Lower lobe of right lung (tissue), 2 donors: ENCODE measurements at regions not wholly inside any gene's neighbourhood (a gene's known extent, or its start where the extent isn't known, plus 50 kb on each side); places are given as distances from the start of the nearest gene placed in this dataset.

Source experiments
- ATAC-seq, 2 donors: fragments of 200-7000 bp; cut with Tn5 transposase; one replicate each; pipeline ENCODE4 v1.9.1; 2020 to 2022; ENCODE audit warnings: mild to moderate bottlenecking in 2 of 2, moderate library complexity in 2 of 2
- DNase-seq: peaks from one replicate; pipeline ENCODE4 v3.0.0-alpha.2; 2020
- H3K27ac ChIP-seq: fragments of 200-600 bp; one replicate; pipeline ENCODE4 v1.8.0; 2022
- H3K27me3 ChIP-seq: fragments of 200-600 bp; one replicate; pipeline ENCODE4 v1.8.0; 2022; ENCODE audit warnings: low read depth
- H3K36me3 ChIP-seq: fragments of 200-600 bp; one replicate; pipeline ENCODE4 v1.8.0; 2022; ENCODE audit warnings: mild to moderate bottlenecking
- H3K4me1 ChIP-seq: fragments of 200-600 bp; one replicate; pipeline ENCODE4 v1.8.0; 2022
- H3K4me3 ChIP-seq: fragments of 200-600 bp; one replicate; pipeline ENCODE4 v1.8.0; 2022; ENCODE audit warnings: mild to moderate bottlenecking
- H3K9me3 ChIP-seq: fragments of 200-600 bp; one replicate; pipeline ENCODE4 v1.8.0; 2022
- intact Hi-C: fragments of 100-400 bp; cut with DNase I; formaldehyde crosslinking; loops from one replicate; pipeline ENCODE4 v1.11.0; 2022
- TF ChIP-seq, protein P1 (sequence below): fragments of 200-600 bp; IDR thresholded peaks from one replicate; pipeline ENCODE4 v1.8.0; 2022; ENCODE audit warnings: antibody characterized with exemption, mild to moderate bottlenecking
- donor health status: DM: no; HTN: yes; CAD: no; lungs with severe emphysema.

DNA sequence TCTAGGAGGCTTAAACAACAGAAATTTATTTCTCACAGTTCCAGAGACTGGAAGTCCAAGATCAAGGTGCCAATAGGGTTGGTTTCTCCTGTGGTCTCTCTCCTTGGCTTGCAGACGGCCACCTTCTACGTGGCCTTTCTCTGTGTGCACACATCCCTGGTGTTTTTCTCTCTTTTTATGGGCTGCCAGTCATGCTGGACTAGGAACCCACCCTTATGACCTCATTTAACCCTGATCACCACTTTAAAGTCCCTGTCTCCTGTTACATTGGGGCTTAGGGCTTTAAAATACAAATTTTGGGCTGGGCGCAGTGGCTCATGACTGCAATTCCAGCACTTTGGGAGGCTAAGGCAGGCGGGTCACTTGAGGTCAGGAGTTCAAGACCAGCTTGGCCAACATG lies 157.1 kb downstream of the TLE1 start:
- H3K9me3 ChIP-seq = no peaks in the 10 kb centered on the region
- no peaks in the 10 kb centered on the region for H3K36me3 ChIP-seq
- no peak overlapping the region for H3K27ac ChIP-seq
- TF ChIP-seq, protein P1, sequence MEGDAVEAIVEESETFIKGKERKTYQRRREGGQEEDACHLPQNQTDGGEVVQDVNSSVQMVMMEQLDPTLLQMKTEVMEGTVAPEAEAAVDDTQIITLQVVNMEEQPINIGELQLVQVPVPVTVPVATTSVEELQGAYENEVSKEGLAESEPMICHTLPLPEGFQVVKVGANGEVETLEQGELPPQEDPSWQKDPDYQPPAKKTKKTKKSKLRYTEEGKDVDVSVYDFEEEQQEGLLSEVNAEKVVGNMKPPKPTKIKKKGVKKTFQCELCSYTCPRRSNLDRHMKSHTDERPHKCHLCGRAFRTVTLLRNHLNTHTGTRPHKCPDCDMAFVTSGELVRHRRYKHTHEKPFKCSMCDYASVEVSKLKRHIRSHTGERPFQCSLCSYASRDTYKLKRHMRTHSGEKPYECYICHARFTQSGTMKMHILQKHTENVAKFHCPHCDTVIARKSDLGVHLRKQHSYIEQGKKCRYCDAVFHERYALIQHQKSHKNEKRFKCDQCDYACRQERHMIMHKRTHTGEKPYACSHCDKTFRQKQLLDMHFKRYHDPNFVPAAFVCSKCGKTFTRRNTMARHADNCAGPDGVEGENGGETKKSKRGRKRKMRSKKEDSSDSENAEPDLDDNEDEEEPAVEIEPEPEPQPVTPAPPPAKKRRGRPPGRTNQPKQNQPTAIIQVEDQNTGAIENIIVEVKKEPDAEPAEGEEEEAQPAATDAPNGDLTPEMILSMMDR = no peak
- H3K4me3 ChIP-seq = no peak overlapping the region
- H3K27me3 ChIP-seq = no peaks in the 10 kb centered on the region
- H3K4me1 ChIP-seq = no peaks in the 10 kb centered on the region
- intact Hi-C loops = no loop called here
- ATAC-seq (no peak), DNase-seq (no peak)

DNA sequence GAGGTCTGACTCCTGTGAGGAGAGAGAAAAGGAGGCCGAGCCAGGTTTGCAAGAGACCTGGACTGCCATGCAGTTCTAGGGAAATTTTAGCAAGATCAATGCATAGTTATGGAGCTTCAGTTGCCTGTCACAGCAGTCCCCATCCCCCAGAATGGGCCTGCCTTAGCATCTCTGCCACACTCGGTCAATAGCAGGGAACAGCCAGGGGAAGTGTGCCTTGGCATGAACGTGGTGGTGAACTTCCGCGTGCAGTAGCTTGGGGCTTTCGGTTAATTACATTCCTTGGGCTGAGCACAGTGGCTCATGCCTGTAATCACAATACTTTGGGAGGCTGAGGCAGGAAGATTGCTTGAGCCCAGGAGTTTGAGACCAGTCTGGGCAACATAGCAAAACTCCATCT lies 157.8 kb downstream of the TLE1 start:
- Histone ChIP-seq H3K27me3 (no peaks in the 10 kb centered on the region), H3K4me3 (no peak overlapping the region), H3K9me3 (no peaks in the 10 kb centered on the region), H3K27ac (no peak overlapping the region), H3K36me3 (no peaks in the 10 kb centered on the region), H3K4me1 (no peaks in the 10 kb centered on the region)
- no peak for ATAC-seq
- TF ChIP-seq, protein P1 = no peak
- no peak for DNase-seq
- intact Hi-C loops = no loop called here

DNA sequence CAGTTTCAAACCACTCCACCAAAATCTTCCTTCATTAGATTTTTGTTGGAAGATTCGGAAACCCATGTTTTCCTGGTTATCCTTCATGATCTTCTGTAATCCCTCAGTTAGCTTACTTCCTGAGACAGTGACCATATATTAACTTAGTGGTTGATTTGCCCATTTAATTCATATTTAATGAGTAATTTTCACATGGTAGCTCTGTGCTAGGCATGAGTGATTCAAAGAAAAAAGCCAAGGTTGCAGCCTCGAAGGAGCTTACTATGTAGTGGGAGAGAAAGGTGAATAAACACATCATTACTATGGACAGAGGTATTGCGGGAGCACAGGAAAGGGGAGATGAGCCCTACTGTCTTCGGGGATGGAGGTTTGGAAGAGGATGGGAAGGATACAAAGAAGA lies 158.5 kb downstream of the TLE1 start:
- DNase-seq (no peak), ATAC-seq (no peak)
- Histone ChIP-seq H3K4me1 (no peaks in the 10 kb centered on the region), H3K36me3 (no peaks in the 10 kb centered on the region), H3K9me3 (no peaks in the 10 kb centered on the region), H3K4me3 (no peak overlapping the region), H3K27ac (no peak overlapping the region), H3K27me3 (no peaks in the 10 kb centered on the region)
- TF ChIP-seq, protein P1 = no peak
- intact Hi-C loops = no loop called here

DNA sequence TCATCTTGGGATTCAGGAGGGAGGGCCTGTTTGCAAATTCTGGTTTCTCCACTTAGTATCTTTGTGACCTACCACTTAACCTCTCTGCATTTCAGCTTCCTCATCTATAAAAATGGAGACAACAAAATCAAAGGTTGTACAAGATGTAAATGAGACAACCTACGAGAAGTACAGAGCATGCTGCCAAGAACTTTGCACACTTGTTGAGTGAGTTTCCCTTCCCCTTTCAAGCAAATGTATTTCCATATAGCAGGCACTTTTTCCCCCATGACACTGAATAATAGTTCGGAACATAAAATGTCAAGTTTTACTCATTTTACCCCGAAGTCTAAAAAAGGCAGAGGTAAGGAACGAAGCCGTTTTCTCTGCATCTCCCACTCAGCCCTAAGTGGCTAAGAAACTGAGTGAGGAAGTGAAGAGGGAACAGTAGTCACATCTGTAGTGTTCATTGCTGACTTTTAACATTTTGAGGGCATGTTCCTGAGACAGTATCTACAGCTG lies 159.0 kb downstream of the TLE1 start:
- Histone ChIP-seq H3K36me3 (no peaks in the 10 kb centered on the region), H3K27me3 (no peaks in the 10 kb centered on the region), H3K4me1 (no peaks in the 10 kb centered on the region), H3K27ac (no peak overlapping the region), H3K9me3 (no peaks in the 10 kb centered on the region), H3K4me3 (no peak overlapping the region)
- DNase-seq (no peak), ATAC-seq (no peak)
- TF ChIP-seq, protein P1 = no peak
- intact Hi-C loops = no loop called here

DNA sequence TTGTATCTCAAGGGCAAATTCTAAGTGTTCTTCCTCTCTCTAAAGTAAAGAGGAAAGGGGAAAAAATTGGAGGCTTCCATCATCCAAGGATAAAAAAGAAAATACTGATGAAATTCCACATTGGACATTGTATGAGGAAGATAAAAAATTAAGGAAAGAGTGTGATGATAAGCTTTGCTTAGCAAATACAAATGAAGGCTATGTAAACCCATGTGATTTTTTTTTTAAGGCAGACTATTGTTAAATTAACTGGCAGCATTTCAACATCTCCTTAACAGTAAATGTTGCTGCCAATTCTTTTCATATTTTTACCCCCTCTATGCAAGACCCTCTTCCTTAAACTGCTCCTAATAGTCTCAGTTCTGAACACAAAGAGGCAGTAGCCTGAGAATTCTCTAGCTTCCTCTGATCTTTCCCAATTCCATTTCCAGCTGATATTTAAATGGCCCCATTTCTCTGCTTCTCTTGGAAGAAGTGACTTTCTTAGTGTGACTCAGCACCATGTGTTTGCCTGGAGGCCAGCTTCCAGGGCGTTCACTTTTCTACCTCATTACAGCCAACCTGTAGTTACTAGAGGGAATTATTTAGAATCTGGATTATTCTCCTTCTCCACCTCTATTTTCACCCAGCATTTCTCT lies 159.7 kb downstream of the TLE1 start:
- no peaks in the 10 kb centered on the region for H3K4me1 ChIP-seq
- no peaks in the 10 kb centered on the region for H3K9me3 ChIP-seq
- ATAC-seq (no peak), DNase-seq (no peak)
- H3K27ac ChIP-seq = no peak overlapping the region
- no peaks in the 10 kb centered on the region for H3K36me3 ChIP-seq
- no peaks in the 10 kb centered on the region for H3K27me3 ChIP-seq
- H3K4me3 ChIP-seq = no peak overlapping the region
- TF ChIP-seq, protein P1 = no peak
- intact Hi-C loops = no loop called here
